IMR-90 (cell line): ENCODE measurements at regions not wholly inside any gene's neighbourhood (a gene's known extent, or its start where the extent isn't known, plus 50 kb on each side); places are given as distances from the start of the nearest gene placed in this dataset.
A peak's percentile ranks its signal among the peaks of the same experiment; 100 is the strongest.

Source experiments
- ATAC-seq: fragments of 200-7000 bp; cut with Tn5 transposase; 2 replicates; pipeline ENCODE4 v1.9.1; 2020; ENCODE audit warnings: low read depth, mild to moderate bottlenecking, moderate library complexity
- BruUV-seq: library from RNA; stranded (reverse); fragments of 400-500 nt; replicated peaks from 2 replicates; lab custom pipeline; 2021; lab: Mats Ljungman, UMichigan
- CTCF ChIA-PET: fragments of 300-600 bp; formaldehyde crosslinking; extraction: SDS; loops from one replicate; lab custom pipeline; 2021; ENCODE audit warnings: antibody characterized with exemption; lab: Yijun Ruan, JAX
- POLR2A ChIA-PET: fragments of 300-600 bp; sonication (Branson Sonifier 250); formaldehyde crosslinking; loops from one replicate; lab custom pipeline; 2022; ENCODE audit warnings: antibody characterized with exemption; ENCODE audit not compliant: unreplicated experiment; lab: Charles Lee
- DNase-seq: peaks from one replicate; pipeline ENCODE4 v3.0.0; 2013
- H2AFZ ChIP-seq: replicated peaks from 2 replicates; pipeline ENCODE3; 2013; ENCODE audit warnings: low read length, mild to moderate bottlenecking; ENCODE audit not compliant: poor library complexity
- H2AK5ac ChIP-seq: 2 replicates; pipeline ENCODE4 v1.6.1; 2013; ENCODE audit warnings: low read depth, low read length, inconsistent platforms
- H2AK9ac ChIP-seq: replicated peaks from 2 replicates; pipeline ENCODE3; 2013; ENCODE audit warnings: mild to moderate bottlenecking, low read depth, low read length, moderate library complexity; ENCODE audit not compliant: poor library complexity
- H2BK120ac ChIP-seq: 2 replicates; pipeline ENCODE4 v1.6.1; 2013; ENCODE audit warnings: low read depth, low read length, inconsistent platforms
- H2BK15ac ChIP-seq: 3 replicates; pipeline ENCODE4 v1.6.1; 2013; ENCODE audit warnings: low read depth, low read length, inconsistent platforms
- H2BK20ac ChIP-seq: 2 replicates; pipeline ENCODE4 v1.6.1; 2013; ENCODE audit warnings: low read depth, mild to moderate bottlenecking, inconsistent platforms, low read length, moderate library complexity
- H2BK5ac ChIP-seq: 2 replicates; pipeline ENCODE4 v1.6.1; 2013; ENCODE audit warnings: mild to moderate bottlenecking, low read depth, low read length, inconsistent platforms; ENCODE audit not compliant: poor library complexity, severe bottlenecking
- H3K14ac ChIP-seq: replicated peaks from 2 replicates; pipeline ENCODE4 v1.6.1; 2013; ENCODE audit warnings: low read depth, low read length, inconsistent platforms
- H3K18ac ChIP-seq: 2 replicates; pipeline ENCODE4 v1.6.1; 2013; ENCODE audit warnings: low read depth, low read length, control low read depth
- H3K23ac ChIP-seq: 2 replicates; pipeline ENCODE4 v1.6.1; 2013; ENCODE audit warnings: low read depth, low read length, inconsistent platforms
- H3K27ac ChIP-seq: 2 replicates; pipeline ENCODE4 v1.5.1; 2013; ENCODE audit warnings: mild to moderate bottlenecking, control low read depth, low read length; ENCODE audit not compliant: insufficient read depth
- H3K27me3 ChIP-seq: 2 replicates; pipeline ENCODE4 v1.6.1; 2013; ENCODE audit warnings: low read length; ENCODE audit not compliant: control insufficient read depth, insufficient read depth
- H3K36me3 ChIP-seq: 2 replicates; pipeline ENCODE4 v1.6.1; 2013; ENCODE audit warnings: low read length, mixed read lengths; ENCODE audit not compliant: control insufficient read depth, insufficient read depth
- H3K4ac ChIP-seq: 2 replicates; pipeline ENCODE4 v1.6.1; 2013; ENCODE audit warnings: low read depth, low read length, inconsistent platforms
- H3K4me1 ChIP-seq: 2 replicates; pipeline ENCODE4 v1.6.1; 2013; ENCODE audit warnings: low read length, mixed read lengths; ENCODE audit not compliant: control insufficient read depth, insufficient read depth
- H3K4me2 ChIP-seq: 2 replicates; pipeline ENCODE4 v1.6.1; 2013; ENCODE audit warnings: low read depth, mild to moderate bottlenecking, control low read depth, low read length, moderate library complexity
- H3K4me3 ChIP-seq: 2 replicates; pipeline ENCODE4 v1.5.1; 2013; ENCODE audit warnings: low read depth, mild to moderate bottlenecking, control low read depth, low read length, moderate library complexity; ENCODE audit not compliant: insufficient read depth
- H3K56ac ChIP-seq: 2 replicates; pipeline ENCODE4 v1.6.1; 2013; ENCODE audit warnings: low read length, inconsistent platforms; ENCODE audit not compliant: insufficient read depth; ENCODE audit errors: extremely low read depth
- H3K79me1 ChIP-seq, 2 experiments: 2 replicates each; pipeline ENCODE4 v1.6.1; 2013; ENCODE audit warnings: low read length in 2 of 2, inconsistent platforms in 1 of 2, low read depth in 1 of 2
- H3K9ac ChIP-seq: 2 replicates; pipeline ENCODE4 v1.6.1; 2013; ENCODE audit warnings: low read depth, low read length, control low read depth
- H3K9me1 ChIP-seq: 2 replicates; pipeline ENCODE4 v1.6.1; 2013; ENCODE audit warnings: low read length, inconsistent platforms; ENCODE audit not compliant: insufficient read depth
- H3K9me3 ChIP-seq: 2 replicates; pipeline ENCODE4 v1.6.1; 2013; ENCODE audit warnings: low read length; ENCODE audit not compliant: control insufficient read depth, insufficient read depth
- H4K20me1 ChIP-seq: 2 replicates; pipeline ENCODE4 v1.6.1; 2013; ENCODE audit warnings: low read length, inconsistent platforms; ENCODE audit not compliant: insufficient read depth
- H4K5ac ChIP-seq: 2 replicates; pipeline ENCODE4 v1.6.1; 2013; ENCODE audit warnings: mild to moderate bottlenecking, low read depth, low read length, control low read depth
- H4K8ac ChIP-seq, 2 experiments: 2 replicates each; pipeline ENCODE4 v1.6.1; 2013; ENCODE audit warnings: low read depth in 2 of 2, low read length in 2 of 2, control low read depth in 1 of 2, inconsistent platforms in 1 of 2
- H4K91ac ChIP-seq: 2 replicates; pipeline ENCODE4 v1.6.1; 2013; ENCODE audit warnings: low read depth, low read length, inconsistent platforms; ENCODE audit not compliant: insufficient read depth
- BHLHE40 ChIP-seq: fragments of 150-350 bp; IDR thresholded peaks from 2 replicates; pipeline ENCODE4 v1.6.1; 2016; ENCODE audit warnings: mild to moderate bottlenecking, low read depth, low read length
- CEBPB ChIP-seq: IDR thresholded peaks from 2 replicates; pipeline ENCODE4 v1.6.1; 2012; ENCODE audit warnings: low read depth, low read length, improper control_type of control experiment
- CHD1 ChIP-seq: IDR thresholded peaks from 2 replicates; pipeline ENCODE4 v1.6.1; 2012; ENCODE audit warnings: low read depth, low read length, improper control_type of control experiment
- CTCF ChIP-seq: conservative IDR thresholded peaks from 2 replicates; pipeline ENCODE4 v1.5.1; 2012; ENCODE audit warnings: mild to moderate bottlenecking, low read depth, low read length, improper control_type of control experiment
- ELK1 ChIP-seq: fragments of 150-350 bp; IDR thresholded peaks from 2 replicates; pipeline ENCODE4 v1.6.1; 2016; ENCODE audit warnings: low read depth, mild to moderate bottlenecking, low read length, moderate library complexity, borderline replicate concordance
- FOS ChIP-seq: fragments of 150-350 bp; IDR thresholded peaks from 2 replicates; pipeline ENCODE4 v1.6.1; 2016; ENCODE audit warnings: low read depth, low read length
- MAFK ChIP-seq: IDR thresholded peaks from 2 replicates; pipeline ENCODE4 v1.6.1; 2012; ENCODE audit warnings: low read depth, low read length, improper control_type of control experiment
- MAZ ChIP-seq: IDR thresholded peaks from 2 replicates; pipeline ENCODE4 v1.6.1; 2012; ENCODE audit warnings: low read depth, mild to moderate bottlenecking, low read length, improper control_type of control experiment, moderate library complexity, borderline replicate concordance
- MXI1 ChIP-seq: IDR thresholded peaks from 2 replicates; pipeline ENCODE4 v1.6.1; 2012; ENCODE audit warnings: low read depth, mild to moderate bottlenecking, low read length, moderate library complexity, borderline replicate concordance
- NFE2L2 ChIP-seq: fragments of 150-350 bp; IDR thresholded peaks from 2 replicates; pipeline ENCODE4 v1.6.1; 2016; ENCODE audit warnings: low read depth, mild to moderate bottlenecking, low read length
- POLR2A ChIP-seq: IDR thresholded peaks from 2 replicates; pipeline ENCODE4 v1.6.1; 2012; ENCODE audit warnings: mild to moderate bottlenecking, low read depth, low read length
- RAD21 ChIP-seq: IDR thresholded peaks from 2 replicates; pipeline ENCODE4 v1.6.1; 2012; ENCODE audit warnings: low read length, improper control_type of control experiment
- RCOR1 ChIP-seq: IDR thresholded peaks from 2 replicates; pipeline ENCODE4 v1.6.1; 2012; ENCODE audit warnings: mild to moderate bottlenecking, low read length, improper control_type of control experiment; ENCODE audit not compliant: insufficient replicate concordance
- RFX5 ChIP-seq: IDR thresholded peaks from 2 replicates; pipeline ENCODE4 v1.8.0; 2012; ENCODE audit warnings: low read depth, mild to moderate bottlenecking, low read length, moderate library complexity
- SMC3 ChIP-seq: fragments of 150-350 bp; IDR thresholded peaks from 2 replicates; pipeline ENCODE4 v1.6.1; 2016; ENCODE audit warnings: low read depth, mild to moderate bottlenecking, antibody characterized with exemption, low read length, moderate library complexity
- USF2 ChIP-seq: fragments of 150-350 bp; IDR thresholded peaks from 2 replicates; pipeline ENCODE4 v1.6.1; 2017; ENCODE audit warnings: mild to moderate bottlenecking, antibody characterized with exemption, low read length, low read depth
- WGBS, 2 experiments: methylation state at CpG; one replicate each; pipeline versions ENCODE4 v1.1.5 to v1.1.7; 2013; ENCODE audit warnings: missing lambda C conversion rate in 2 of 2; ENCODE audit not compliant: insufficient read length in 1 of 2; ENCODE audit errors: extremely low coverage in 2 of 2; 5-methylcytosine and 5-hydroxymethylcytosine counted together
- dilution Hi-C: fragments of 300-500 bp; cut with HindIII; formaldehyde crosslinking; loops from one replicate; pipeline ENCODE4 v1.14.3; 2018; ENCODE audit warnings: low sequenced_read_pairs; ENCODE audit not compliant: unreplicated experiment
- in situ Hi-C: fragments of 300-500 bp; cut with MboI; formaldehyde crosslinking; loops from 3 replicates; pipeline ENCODE4 v1.14.3; 2019; ENCODE audit warnings: low sequenced_read_pairs, inconsistent platforms, mixed read lengths
- intact Hi-C: fragments of 100-400 bp; cut with micrococcal nuclease; formaldehyde crosslinking; loops from 2 replicates; pipeline ENCODE4 v1.10.0; 2022

GRCh38 chr4:53674903-53675302 is 83.6 kb upstream of the LNX1 start:
- peak overlapping the region; percentile 9; the same call in 1 of the 2 replicates for H2AK5ac ChIP-seq
- H4K8ac ChIP-seq: no peak overlapping the region
- no peak overlapping the region for H3K56ac ChIP-seq
- H2BK5ac ChIP-seq: no peak overlapping the region
- H3K9ac ChIP-seq: no peak overlapping the region
- no peaks in the 10 kb centered on the region for H3K27me3 ChIP-seq
- H3K18ac ChIP-seq: no peak overlapping the region
- H3K27ac ChIP-seq: no peak overlapping the region
- no TSS peak for BruUV-seq
- no peak for TF ChIP-seq MXI1
- no peak for TF ChIP-seq USF2
- no peak for TF ChIP-seq NFE2L2
- TF ChIP-seq FOS: no peak
- no peak for TF ChIP-seq SMC3
- TF ChIP-seq CEBPB: no peak
- no peak for TF ChIP-seq POLR2A
- TF ChIP-seq RAD21: no peak
- no peak for TF ChIP-seq CTCF
- no peak for TF ChIP-seq MAZ
- TF ChIP-seq MAFK: no peak
- no peak for TF ChIP-seq ELK1
- no peak for TF ChIP-seq BHLHE40
- no peak for TF ChIP-seq RFX5
- no peak for TF ChIP-seq RCOR1
- no peak for TF ChIP-seq CHD1
- no peak overlapping the region for H4K5ac ChIP-seq
- no peak overlapping the region for H2BK120ac ChIP-seq
- POLR2A ChIA-PET: no interaction called here
- no peak overlapping the region for H2BK15ac ChIP-seq
- in situ Hi-C loops: no loop called here
- H3K36me3 ChIP-seq: no peaks in the 10 kb centered on the region
- H4K20me1 ChIP-seq: no peaks in the 10 kb centered on the region
- DNase-seq (no peak), ATAC-seq (no peak)
- peaks cover 5% of the 10 kb centered on the region; the same call in 1 of the 2 replicates for H3K4me1 ChIP-seq
- WGBS, 2 experiments: 100% methylated on average over 2 of the region's 5 CpGs; no CpG with 5 or more reads in 1 of the 2 experiments
- CTCF ChIA-PET: interaction anchor here (0.7 to 1.0 kb wide), 2 partner anchors 10 to 12 kb away, joined by 3 to 4 read pairs; no protein-coding TSS in a partner anchor
- intact Hi-C loops: no loop called here
- H4K91ac ChIP-seq: no peak overlapping the region
- no peaks in the 10 kb centered on the region for H3K79me1 ChIP-seq
- no peak overlapping the region for H2AFZ ChIP-seq
- no peaks in the 10 kb centered on the region for H3K9me3 ChIP-seq
- H3K9me1 ChIP-seq: no peaks in the 10 kb centered on the region
- peak overlapping the region; percentile 26; the same call in 1 of the 2 replicates for H2BK20ac ChIP-seq
- dilution Hi-C loops: no loop called here
- H3K23ac ChIP-seq: no peak overlapping the region
- H2AK9ac ChIP-seq: no peak overlapping the region
- no peak overlapping the region for H3K4me3 ChIP-seq
- H3K14ac ChIP-seq: no peak overlapping the region
- H3K4me2 ChIP-seq: no peak overlapping the region
- no peak overlapping the region for H3K4ac ChIP-seq
